A673 (cell line): ENCODE measurements at regions not wholly inside any gene's neighbourhood (a gene's known extent, or its start where the extent isn't known, plus 50 kb on each side); places are given as distances from the start of the nearest gene placed in this dataset.

Experiments used
- CTCF ChIP-seq: fragments of 300-800, 200-600 bp; sonication (generic); conservative IDR thresholded peaks from 2 replicates; pipeline ENCODE4 v1.5.1; 2017; ENCODE audit warnings: low read depth, mild to moderate bottlenecking, antibody characterized with exemption, low read length, moderate library complexity, mixed read lengths
- EZH2 ChIP-seq: fragments of 200-600 bp; sonication (generic); IDR thresholded peaks from 2 replicates; pipeline ENCODE4 v1.6.1; 2017; ENCODE audit warnings: borderline replicate concordance, low read depth, mild to moderate bottlenecking, mixed read lengths, antibody characterized with exemption, low read length; ENCODE audit not compliant: poor library complexity, severe bottlenecking

GRCh38 chr4:23361453-23361852 lies 528.4 kb downstream of the PPARGC1A start:
- TF ChIP-seq CTCF (no peak), EZH2 (no peak)
